ENCODE measurements at regions not wholly inside any gene's neighbourhood (a gene's known extent, or its start where the extent isn't known, plus 50 kb on each side); places are given as distances from the start of the nearest gene placed in this dataset.

DNA sequence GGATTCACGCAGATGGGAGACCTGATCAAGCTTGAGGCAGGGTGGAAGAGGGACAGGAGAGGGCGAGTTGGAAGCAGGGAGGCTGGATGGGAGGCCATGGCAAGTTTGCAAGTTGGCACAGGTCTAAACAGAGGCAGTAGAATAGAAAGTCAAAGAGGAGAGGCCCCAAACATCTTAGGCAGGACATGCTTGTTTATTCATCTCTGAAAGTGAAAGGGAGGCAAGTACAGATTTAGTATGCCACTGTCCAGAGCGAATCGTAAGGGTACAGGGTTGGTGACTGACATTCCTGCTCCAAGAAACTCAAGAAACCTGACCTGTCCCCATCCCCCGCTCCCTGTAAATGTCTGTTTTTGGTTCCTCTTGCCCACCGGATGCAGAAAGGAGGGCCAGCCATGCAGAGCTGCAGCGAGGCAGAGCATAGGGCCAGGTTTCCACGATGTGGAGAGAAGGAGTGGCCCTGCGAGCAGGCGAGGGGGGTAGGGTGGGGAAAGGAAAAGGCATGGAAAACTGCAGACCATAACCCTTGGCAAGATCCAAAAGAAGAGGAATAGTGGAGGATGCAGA is 96.2 kb upstream of the BOD1 start (continued):
- no peak for TF ChIP-seq STAG1 (CRISPR knock-in tag; IDR thresholded peaks at IDR 0.05; ENCODE audit: borderline replicate concordance)
- no peak for TF ChIP-seq RBM25 (IDR thresholded peaks at IDR 0.05; ENCODE audit: low read depth, low read length, severe bottlenecking)

- H3K36me3 ChIP-seq (ENCODE audit: control insufficient read depth, insufficient read depth, low read length): no peaks in the 10 kb centered on the region
- H3K9ac ChIP-seq (ENCODE audit: insufficient read depth in 1 of 2, low read depth in 2 of 2, low read length in 2 of 2): no peak overlapping the region; a peak in 1 of 4 replicates
- H3K4me3 ChIP-seq: no peak overlapping the region
- no peaks in the 10 kb centered on the region; a peak in 1 of 5 replicates for H3K27me3 ChIP-seq (ENCODE audit: control insufficient read depth in 2 of 2, insufficient read depth in 2 of 2, low read length in 2 of 2)
- in situ Hi-C loops (cut with MboI): no loop called here
- peak overlapping the region; percentile 57 for H2AFZ ChIP-seq (ENCODE audit: low read depth, low read length)
- peak; percentile 71 for FAIRE-seq
- peak; percentile 61 for ATAC-seq
- ChIA-PET CTCF (ENCODE audit: low intra/inter-chr PET ratio) (no interaction called here), POLR2A (interaction anchor here (0.7 to 1.2 kb wide), 2 partner anchors 13 to 18 kb away, joined by 3 to 6 read pairs; no protein-coding TSS in a partner anchor)
- DNase-seq (ENCODE audit: extremely low read depth in 1 of 4, low spot score in 3 of 4): peak; percentile 37 to 60 (median 42)
- H3K4me1 ChIP-seq (replicated peaks in 1 of 2; ENCODE audit: control insufficient read depth in 2 of 2, insufficient read depth in 2 of 2, low read length in 2 of 2): peaks cover 5 to 19% of the 10 kb centered on the region in 2 experiments; a peak in 4 of 5 replicates
- intact Hi-C loops (cut with micrococcal nuclease): no loop called here
- BruUV-seq (replicated peaks): no TSS peak
- no peaks in the 10 kb centered on the region for H3K9me3 ChIP-seq (replicated peaks; ENCODE audit: control insufficient read depth, insufficient read depth, low read depth, low read length)
- H3K9me1 ChIP-seq (ENCODE audit: control insufficient read depth, insufficient read depth, low read length): no peaks in the 10 kb centered on the region
- H4K20me1 ChIP-seq (replicated peaks; ENCODE audit: control insufficient read depth, insufficient read depth, low read length): no peaks in the 10 kb centered on the region
- H3K79me2 ChIP-seq (ENCODE audit: control insufficient read depth, insufficient read depth, low read length): no peaks in the 10 kb centered on the region
- WGBS (ENCODE audit: insufficient coverage, low coverage, missing lambda C conversion rate): 26% methylated on average over 12 of the region's 12 CpGs
- no peak overlapping the region for H3K27ac ChIP-seq (ENCODE audit: extremely low read depth, low read depth, low read length)
- no peak overlapping the region for H3K4me2 ChIP-seq (ENCODE audit: insufficient read depth, low read length)
- TF ChIP-seq CHCHD3 (CRISPR knock-in tag; IDR thresholded peaks at IDR 0.05) (no peak), CBX8 (IDR thresholded peaks at IDR 0.05; ENCODE audit: borderline replicate concordance, extremely low read depth, low read depth, low read length, poor library complexity, severe bottlenecking) (no peak), ZNF407 (IDR thresholded peaks at IDR 0.05; ENCODE audit: low read depth) (no peak), PKNOX1 (IDR thresholded peaks at IDR 0.05) (0 out of 2 replicates have a peak, but pooled peaks have one; percentile 8), KAT7 (CRISPR knock-in tag; IDR thresholded peaks at IDR 0.05; ENCODE audit: borderline replicate concordance) (no peak)
These were observed 98.3 kb upstream of the BOD1 start for GRCh38 chr5:173714551-173715428.

All from K562 (cell line).